ENCODE measurements at regions not wholly inside any gene's neighbourhood (a gene's known extent, or its start where the extent isn't known, plus 50 kb on each side); places are given as distances from the start of the nearest gene placed in this dataset.

DNA sequence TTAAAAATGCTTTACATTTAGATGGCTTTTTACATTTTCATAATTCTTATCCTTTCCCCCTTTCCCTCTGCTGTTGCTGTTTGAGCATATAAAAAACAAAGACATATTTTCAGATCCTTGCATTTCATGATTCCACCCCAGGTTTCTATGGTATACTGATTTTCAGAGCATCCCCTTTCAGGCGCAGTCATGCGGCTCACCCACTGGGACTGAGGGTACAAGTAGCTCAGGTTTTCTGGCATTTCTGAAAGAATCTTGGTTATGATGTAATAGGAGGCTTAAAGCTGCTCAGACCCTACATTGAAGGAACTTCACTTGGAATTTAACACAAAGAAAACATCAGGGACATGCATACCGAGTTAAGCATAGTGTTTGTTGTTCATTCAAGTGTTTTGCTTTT is 310.8 kb downstream of the ETAA1 start:
- no peak overlapping the region for H3K27ac ChIP-seq (ENCODE audit: low read length)
- DNase-seq (no peak), ATAC-seq (no peak)
- intact Hi-C loops (cut with DNase I): no loop called here
- H3K4me3 ChIP-seq (ENCODE audit: low read length): no peak overlapping the region
- 87% methylated on average over 3 of the region's 3 CpGs for WGBS
- H3K27me3 ChIP-seq (ENCODE audit: control insufficient read depth, insufficient read depth): no peaks in the 10 kb centered on the region
- no peaks in the 10 kb centered on the region for H3K4me1 ChIP-seq (ENCODE audit: control insufficient read depth, insufficient read depth, low read length)
- H3K9me3 ChIP-seq (ENCODE audit: control insufficient read depth, low read length): no peaks in the 10 kb centered on the region

DNA sequence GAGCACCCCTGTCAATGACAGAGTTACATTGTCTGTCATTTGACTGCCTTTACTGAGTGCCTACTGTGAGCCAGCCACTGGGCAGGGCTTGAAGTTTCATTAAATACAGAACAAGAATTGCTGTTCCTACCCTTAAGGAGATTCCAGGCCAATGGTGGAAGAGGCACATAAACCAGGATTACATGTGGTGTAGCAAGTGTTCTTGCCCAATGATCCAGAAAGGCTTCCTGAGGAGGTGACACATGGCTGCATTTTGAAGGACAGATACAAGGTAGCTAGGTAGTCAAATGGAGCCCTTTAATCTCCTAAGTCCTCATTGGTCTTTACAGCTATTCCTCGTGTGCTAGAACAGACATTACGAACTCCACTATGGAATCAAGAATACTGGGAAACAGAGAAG is 312.7 kb downstream of the ETAA1 start:
- no peaks in the 10 kb centered on the region for H3K4me1 ChIP-seq (ENCODE audit: control insufficient read depth, insufficient read depth, low read length)
- intact Hi-C loops (cut with DNase I): no loop called here
- H3K27ac ChIP-seq (ENCODE audit: low read length): no peak overlapping the region
- H3K27me3 ChIP-seq (ENCODE audit: control insufficient read depth, insufficient read depth): no peaks in the 10 kb centered on the region
- no peak for DNase-seq
- ATAC-seq: no peak
- no peak overlapping the region for H3K4me3 ChIP-seq (ENCODE audit: low read length)
- 81% methylated on average over 2 of the region's 2 CpGs for WGBS
- no peaks in the 10 kb centered on the region for H3K9me3 ChIP-seq (ENCODE audit: control insufficient read depth, low read length)

DNA sequence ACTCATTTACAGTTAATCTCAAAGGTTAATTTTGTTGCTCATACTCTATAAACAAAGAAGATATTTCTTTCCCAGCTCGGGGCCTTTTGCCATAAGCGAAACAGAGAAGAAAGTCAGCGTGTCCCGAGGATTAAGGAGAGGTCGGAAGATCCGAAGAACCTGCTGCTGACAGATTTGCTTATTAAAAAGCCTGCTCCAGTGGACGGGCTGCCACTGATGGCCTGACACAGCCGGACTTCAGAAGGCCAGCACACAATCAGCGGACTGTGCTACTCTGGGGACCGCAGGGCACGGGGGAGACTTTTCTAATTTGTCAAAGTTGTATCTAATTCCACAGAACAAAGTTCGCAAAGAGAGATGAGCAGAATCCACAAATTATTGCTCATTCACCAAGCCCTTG is 315.4 kb downstream of the ETAA1 start:
- no peak overlapping the region for H3K4me3 ChIP-seq (ENCODE audit: low read length)
- intact Hi-C loops (cut with DNase I): no loop called here

DNA sequence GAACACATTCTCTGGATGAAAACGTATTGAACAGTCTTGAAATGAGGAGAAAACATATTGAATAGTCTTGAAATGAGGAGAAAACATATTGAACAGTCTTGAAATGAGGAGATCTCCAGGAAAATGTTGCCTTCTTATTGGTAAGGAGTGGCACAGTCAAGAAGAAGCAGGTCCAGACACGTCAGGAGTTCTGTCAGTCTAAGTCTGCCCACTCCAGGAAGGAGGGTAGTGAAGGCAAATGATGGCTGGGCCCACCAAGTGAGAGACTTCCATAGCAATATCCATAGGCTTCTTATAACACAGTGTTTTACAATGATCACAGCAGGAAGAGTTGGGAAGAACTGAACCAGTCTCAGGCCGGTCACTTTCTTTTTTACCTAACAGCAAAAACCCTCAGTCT is 316.2 kb downstream of the ETAA1 start:
- no peak overlapping the region for H3K27ac ChIP-seq (ENCODE audit: low read length)
- ATAC-seq (no peak), DNase-seq (no peak)
- H3K27me3 ChIP-seq (ENCODE audit: control insufficient read depth, insufficient read depth): no peaks in the 10 kb centered on the region
- no peaks in the 10 kb centered on the region for H3K4me1 ChIP-seq (ENCODE audit: control insufficient read depth, insufficient read depth, low read length)
- H3K4me3 ChIP-seq (ENCODE audit: low read length): no peak overlapping the region
- no peaks in the 10 kb centered on the region for H3K9me3 ChIP-seq (ENCODE audit: control insufficient read depth, low read length)
- intact Hi-C loops (cut with DNase I): no loop called here
- WGBS: 41% methylated on average over 3 of the region's 3 CpGs

More for the DNA sequence above, 315.4 kb downstream of the ETAA1 start:
- DNase-seq: no peak
- Histone ChIP-seq H3K27ac (ENCODE audit: low read length) (no peak overlapping the region), H3K4me1 (ENCODE audit: control insufficient read depth, insufficient read depth, low read length) (no peaks in the 10 kb centered on the region), H3K27me3 (ENCODE audit: control insufficient read depth, insufficient read depth) (no peaks in the 10 kb centered on the region), H3K9me3 (ENCODE audit: control insufficient read depth, low read length) (no peaks in the 10 kb centered on the region)
- 74% methylated on average over 12 of the region's 12 CpGs for WGBS
- no peak for ATAC-seq

DNA sequence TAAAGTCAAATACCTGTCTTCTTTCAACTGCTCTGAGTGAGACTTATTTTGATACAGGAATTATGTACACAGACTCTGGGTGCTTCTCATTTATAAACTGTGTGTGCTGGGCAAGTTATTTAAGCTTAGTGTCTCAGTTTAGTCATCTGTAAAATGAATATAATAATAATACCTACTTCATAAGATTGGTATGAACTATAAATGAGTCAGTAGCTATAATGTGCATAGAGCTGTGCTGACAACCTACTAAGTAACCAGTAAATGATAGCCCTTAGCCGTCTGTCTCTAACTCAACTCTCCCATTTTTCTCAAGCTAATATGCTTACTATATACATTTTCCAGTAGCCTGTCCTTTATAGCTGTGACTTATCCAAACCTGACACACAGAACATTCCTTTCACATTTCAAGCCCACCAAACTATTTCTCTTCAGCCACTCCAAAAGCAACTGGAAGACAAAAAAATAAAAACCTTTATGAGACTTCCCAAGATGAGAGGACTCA is 319.8 kb downstream of the ETAA1 start:
- 78% methylated on average over 1 of the region's 1 CpG for WGBS
- no peak overlapping the region for H3K27ac ChIP-seq (ENCODE audit: low read length)
- no peaks in the 10 kb centered on the region for H3K9me3 ChIP-seq (ENCODE audit: control insufficient read depth, low read length)
- no peak overlapping the region for H3K4me3 ChIP-seq (ENCODE audit: low read length)
- no peaks in the 10 kb centered on the region for H3K27me3 ChIP-seq (ENCODE audit: control insufficient read depth, insufficient read depth)
- no peaks in the 10 kb centered on the region for H3K4me1 ChIP-seq (ENCODE audit: control insufficient read depth, insufficient read depth, low read length)
- DNase-seq: no peak
- intact Hi-C loops (cut with DNase I): no loop called here
- no peak for ATAC-seq

DNA sequence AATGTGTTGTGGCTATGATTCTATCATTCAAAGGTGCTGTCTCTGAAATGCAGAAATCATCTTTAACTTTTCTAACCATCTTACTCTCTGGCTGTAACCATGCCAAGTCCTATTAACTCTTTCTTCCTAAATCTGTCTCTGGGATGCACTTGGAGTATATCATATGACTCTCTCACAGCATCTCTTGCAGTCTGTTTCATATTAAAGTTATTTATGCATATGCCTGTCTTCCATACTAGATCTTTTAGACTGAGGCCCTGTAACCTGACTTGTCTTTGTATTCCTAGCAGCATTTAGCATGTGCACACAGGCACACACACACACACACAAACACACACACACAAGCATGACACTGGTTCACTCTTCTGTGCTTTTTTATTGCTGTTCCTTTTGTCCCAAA is 320.6 kb downstream of the ETAA1 start:
- Histone ChIP-seq H3K9me3 (ENCODE audit: control insufficient read depth, low read length) (no peaks in the 10 kb centered on the region), H3K4me3 (ENCODE audit: low read length) (no peak overlapping the region), H3K27ac (ENCODE audit: low read length) (no peak overlapping the region), H3K27me3 (ENCODE audit: control insufficient read depth, insufficient read depth) (no peaks in the 10 kb centered on the region), H3K4me1 (ENCODE audit: control insufficient read depth, insufficient read depth, low read length) (no peaks in the 10 kb centered on the region)
- ATAC-seq: no peak
- intact Hi-C loops (cut with DNase I): no loop called here
- DNase-seq: no peak

DNA sequence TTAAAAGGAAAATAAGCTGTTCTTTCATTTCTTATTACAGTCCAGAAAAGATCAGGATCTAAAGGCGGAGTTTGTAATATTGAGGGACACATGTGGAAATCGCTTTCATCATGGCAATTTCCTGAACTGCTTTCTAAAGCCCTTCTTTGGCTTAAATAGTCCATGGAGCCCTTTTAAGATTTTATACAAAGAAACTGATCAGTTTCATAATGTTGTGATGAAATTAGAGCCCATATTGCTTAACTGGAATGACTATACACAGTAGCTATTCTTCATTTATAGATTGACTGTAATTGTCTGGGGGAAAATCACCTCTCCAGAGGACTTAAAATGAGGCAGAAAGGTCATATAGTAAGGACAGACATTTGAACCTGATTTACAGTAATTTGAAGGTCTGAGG is 322.2 kb downstream of the ETAA1 start:
- H3K4me1 ChIP-seq (ENCODE audit: control insufficient read depth, insufficient read depth, low read length): no peaks in the 10 kb centered on the region
- intact Hi-C loops (cut with DNase I): no loop called here
- no peak for DNase-seq
- WGBS: 82% methylated on average over 2 of the region's 2 CpGs
- H3K4me3 ChIP-seq (ENCODE audit: low read length): no peak overlapping the region
- no peak overlapping the region for H3K27ac ChIP-seq (ENCODE audit: low read length)
- ATAC-seq: no peak
- H3K9me3 ChIP-seq (ENCODE audit: control insufficient read depth, low read length): no peaks in the 10 kb centered on the region
- no peaks in the 10 kb centered on the region for H3K27me3 ChIP-seq (ENCODE audit: control insufficient read depth, insufficient read depth)

DNA sequence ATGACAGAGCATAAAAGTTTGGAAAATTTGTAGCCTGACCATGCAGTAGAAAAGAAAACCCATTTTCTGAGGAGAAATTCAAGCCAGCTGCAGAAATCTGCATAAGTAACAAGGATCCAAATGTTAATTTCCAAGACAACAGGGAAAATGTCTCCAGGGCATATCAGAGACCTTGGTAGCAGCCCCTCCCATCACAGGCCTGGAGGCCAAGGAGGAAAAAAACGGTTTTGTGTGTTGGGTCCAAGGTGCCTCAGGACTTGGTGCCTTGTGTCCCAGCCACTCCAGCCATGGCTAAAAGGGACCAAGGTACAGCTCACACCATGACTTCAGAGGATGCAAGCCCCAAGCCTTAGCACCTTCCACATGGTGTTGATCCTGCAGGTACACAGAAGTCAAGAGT is 324.4 kb downstream of the ETAA1 start:
- H3K4me3 ChIP-seq (ENCODE audit: low read length): no peak overlapping the region
- no peaks in the 10 kb centered on the region for H3K4me1 ChIP-seq (ENCODE audit: control insufficient read depth, insufficient read depth, low read length)
- no peak overlapping the region for H3K27ac ChIP-seq (ENCODE audit: low read length)
- ATAC-seq (no peak), DNase-seq (no peak)
- no peaks in the 10 kb centered on the region for H3K27me3 ChIP-seq (ENCODE audit: control insufficient read depth, insufficient read depth)
- no peaks in the 10 kb centered on the region for H3K9me3 ChIP-seq (ENCODE audit: control insufficient read depth, low read length)
- WGBS: 53% methylated on average over 1 of the region's 1 CpG
- intact Hi-C loops (cut with DNase I): no loop called here

DNA sequence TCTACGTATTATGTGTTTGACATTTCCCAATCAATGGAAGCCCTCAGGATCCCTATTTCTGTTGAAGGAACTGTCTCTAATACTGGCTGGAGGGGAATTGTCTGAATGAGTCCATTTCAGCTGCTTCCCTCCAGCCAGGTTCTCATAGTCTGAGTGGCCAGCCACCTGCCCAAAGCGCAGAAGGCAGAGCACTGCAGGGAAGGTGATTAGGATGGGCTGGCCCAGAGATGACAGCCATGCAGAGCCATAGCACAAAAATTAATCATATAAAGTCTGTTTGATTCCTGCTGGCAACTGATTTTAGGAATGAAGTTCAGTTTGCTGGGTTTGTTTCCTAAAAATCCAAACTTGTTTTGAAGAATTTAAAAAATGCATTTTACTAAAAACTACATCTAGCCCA is 327.1 kb downstream of the ETAA1 start:
- no peak overlapping the region for H3K4me3 ChIP-seq (ENCODE audit: low read length)
- H3K4me1 ChIP-seq (ENCODE audit: control insufficient read depth, insufficient read depth, low read length): no peaks in the 10 kb centered on the region
- H3K27ac ChIP-seq (ENCODE audit: low read length): no peak overlapping the region
- ATAC-seq (no peak), DNase-seq (no peak)
- WGBS: 96% methylated on average over 2 of the region's 2 CpGs
- no peaks in the 10 kb centered on the region for H3K27me3 ChIP-seq (ENCODE audit: control insufficient read depth, insufficient read depth)
- no peaks in the 10 kb centered on the region for H3K9me3 ChIP-seq (ENCODE audit: control insufficient read depth, low read length)
- intact Hi-C loops (cut with DNase I): no loop called here

DNA sequence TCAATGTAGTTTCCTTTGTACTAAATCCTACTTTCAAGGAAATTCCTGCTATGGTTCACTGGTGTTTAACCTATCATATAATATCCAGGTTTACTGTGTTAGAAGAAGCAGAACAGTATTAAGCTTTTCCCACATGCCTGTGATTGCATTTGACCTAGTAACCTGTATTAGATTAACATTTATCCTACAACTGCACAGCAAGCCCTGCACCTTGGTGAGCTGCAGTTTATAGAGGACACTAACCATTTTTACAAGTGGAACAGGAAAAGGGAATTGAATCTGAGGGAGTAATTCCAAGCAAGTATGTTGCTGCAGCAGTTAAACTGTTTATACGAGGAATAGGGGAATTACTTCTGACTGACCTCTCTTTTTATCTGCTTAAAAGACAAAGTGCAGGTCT is 328.6 kb downstream of the ETAA1 start:
- WGBS: 44% methylated on average over 1 of the region's 1 CpG
- Histone ChIP-seq H3K4me3 (ENCODE audit: low read length) (no peak overlapping the region), H3K9me3 (ENCODE audit: control insufficient read depth, low read length) (no peaks in the 10 kb centered on the region), H3K27ac (ENCODE audit: low read length) (no peak overlapping the region), H3K27me3 (ENCODE audit: control insufficient read depth, insufficient read depth) (no peaks in the 10 kb centered on the region), H3K4me1 (ENCODE audit: control insufficient read depth, insufficient read depth, low read length) (no peaks in the 10 kb centered on the region)
- no peak for ATAC-seq
- no peak for DNase-seq
- intact Hi-C loops (cut with DNase I): no loop called here

DNA sequence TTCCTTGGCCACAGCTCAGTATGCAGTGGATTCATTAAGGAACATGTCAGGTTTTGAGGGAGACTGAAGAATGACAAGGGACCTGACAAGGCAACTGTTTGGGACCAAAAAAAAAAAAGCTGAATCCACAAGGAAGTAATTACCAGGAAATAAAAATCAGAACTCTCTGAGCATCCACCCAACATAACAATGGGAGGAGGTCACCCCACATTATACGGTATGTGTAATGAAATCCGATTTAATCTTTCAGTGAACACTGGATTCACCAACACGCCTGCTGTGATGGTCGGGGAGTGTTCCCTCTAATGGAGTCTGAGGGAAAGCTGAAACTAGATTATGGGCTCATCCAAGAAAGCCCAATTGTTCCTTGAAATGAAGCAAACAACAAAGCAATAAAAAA is 329.3 kb downstream of the ETAA1 start:
- WGBS: 76% methylated on average over 4 of the region's 4 CpGs
- H3K27ac ChIP-seq (ENCODE audit: low read length): no peak overlapping the region
- H3K4me1 ChIP-seq (ENCODE audit: control insufficient read depth, insufficient read depth, low read length): no peaks in the 10 kb centered on the region
- H3K9me3 ChIP-seq (ENCODE audit: control insufficient read depth, low read length): no peaks in the 10 kb centered on the region
- intact Hi-C loops (cut with DNase I): no loop called here
- no peak for ATAC-seq
- DNase-seq: no peak
- H3K4me3 ChIP-seq (ENCODE audit: low read length): no peak overlapping the region
- H3K27me3 ChIP-seq (ENCODE audit: control insufficient read depth, insufficient read depth): no peaks in the 10 kb centered on the region

DNA sequence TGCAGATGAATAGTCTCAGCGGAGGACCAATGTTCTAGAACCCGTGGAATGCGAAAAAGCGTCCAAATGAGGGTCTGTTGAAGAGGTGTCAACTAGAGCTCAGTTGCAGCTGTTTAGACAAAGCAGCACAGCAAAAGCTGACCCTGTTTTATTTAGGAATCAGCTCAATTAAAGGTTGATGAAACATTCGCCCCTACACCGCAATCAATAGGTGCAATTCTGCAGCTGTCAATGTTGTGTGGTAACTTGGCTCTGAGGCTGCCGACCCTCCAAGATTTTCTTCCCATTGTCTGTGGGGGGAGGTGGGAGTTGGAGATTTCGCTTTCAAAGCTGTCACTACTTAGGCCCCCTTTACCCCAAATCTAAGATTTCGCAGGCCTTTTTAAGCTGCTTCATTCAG is 330.0 kb downstream of the ETAA1 start:
- H3K9me3 ChIP-seq (ENCODE audit: control insufficient read depth, low read length): no peaks in the 10 kb centered on the region
- intact Hi-C loops (cut with DNase I): no loop called here
- WGBS: 83% methylated on average over 9 of the region's 9 CpGs

More for the DNA sequence above, 330.0 kb downstream of the ETAA1 start:
- Histone ChIP-seq H3K4me1 (ENCODE audit: control insufficient read depth, insufficient read depth, low read length) (no peaks in the 10 kb centered on the region), H3K4me3 (ENCODE audit: low read length) (no peak overlapping the region), H3K27ac (ENCODE audit: low read length) (no peak overlapping the region), H3K27me3 (ENCODE audit: control insufficient read depth, insufficient read depth) (no peaks in the 10 kb centered on the region)
- ATAC-seq: no peak
- DNase-seq: no peak

Measured in right cardiac atrium (tissue), 5 donors.